Retinal pigment epithelial cell (primary cell): ENCODE measurements at regions not wholly inside any gene's neighbourhood (a gene's known extent, or its start where the extent isn't known, plus 50 kb on each side); places are given as distances from the start of the nearest gene placed in this dataset.

Experiments
- DNase-seq: peaks from one replicate; pipeline ENCODE4 v3.0.0-alpha.2; 2010; ENCODE audit warnings: low read depth
- H3K4me3 ChIP-seq: 2 replicates; pipeline ENCODE4 v1.5.1; 2011; ENCODE audit warnings: mild to moderate bottlenecking, low read length, control low read depth, moderate library complexity
- TF ChIP-seq, protein P1 (sequence below): conservative IDR thresholded peaks from 2 replicates; pipeline ENCODE4 v1.5.1; 2011; ENCODE audit warnings: low read depth, low read length, control low read depth, inconsistent platforms

DNA sequence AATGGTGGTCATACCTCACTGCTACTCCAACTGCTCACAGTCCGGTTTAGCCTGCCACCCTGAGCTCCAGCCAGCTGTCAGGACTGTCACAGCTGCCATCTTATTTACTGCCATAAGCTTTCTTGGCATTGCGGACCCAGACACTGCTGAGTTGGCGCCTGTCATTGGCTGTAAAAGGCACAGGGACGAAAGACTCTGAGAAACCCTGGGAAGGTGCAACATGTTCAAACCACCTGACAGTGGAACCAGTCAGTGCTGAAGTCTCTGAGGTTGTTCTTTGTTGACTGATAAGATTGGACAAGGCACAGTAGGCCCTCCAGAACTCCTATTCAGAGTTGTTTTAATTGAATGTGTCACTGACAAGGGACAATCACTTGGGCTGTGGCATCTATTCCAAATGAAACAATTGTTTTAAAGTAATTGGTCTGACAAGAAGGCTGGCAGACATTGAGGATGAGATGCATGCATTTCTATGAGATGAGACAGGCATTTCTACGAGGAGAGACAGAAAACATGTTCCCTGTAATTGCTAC lies 927.8 kb downstream of the STPG2 start:
- TF ChIP-seq, protein P1, sequence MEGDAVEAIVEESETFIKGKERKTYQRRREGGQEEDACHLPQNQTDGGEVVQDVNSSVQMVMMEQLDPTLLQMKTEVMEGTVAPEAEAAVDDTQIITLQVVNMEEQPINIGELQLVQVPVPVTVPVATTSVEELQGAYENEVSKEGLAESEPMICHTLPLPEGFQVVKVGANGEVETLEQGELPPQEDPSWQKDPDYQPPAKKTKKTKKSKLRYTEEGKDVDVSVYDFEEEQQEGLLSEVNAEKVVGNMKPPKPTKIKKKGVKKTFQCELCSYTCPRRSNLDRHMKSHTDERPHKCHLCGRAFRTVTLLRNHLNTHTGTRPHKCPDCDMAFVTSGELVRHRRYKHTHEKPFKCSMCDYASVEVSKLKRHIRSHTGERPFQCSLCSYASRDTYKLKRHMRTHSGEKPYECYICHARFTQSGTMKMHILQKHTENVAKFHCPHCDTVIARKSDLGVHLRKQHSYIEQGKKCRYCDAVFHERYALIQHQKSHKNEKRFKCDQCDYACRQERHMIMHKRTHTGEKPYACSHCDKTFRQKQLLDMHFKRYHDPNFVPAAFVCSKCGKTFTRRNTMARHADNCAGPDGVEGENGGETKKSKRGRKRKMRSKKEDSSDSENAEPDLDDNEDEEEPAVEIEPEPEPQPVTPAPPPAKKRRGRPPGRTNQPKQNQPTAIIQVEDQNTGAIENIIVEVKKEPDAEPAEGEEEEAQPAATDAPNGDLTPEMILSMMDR, result no peak
- H3K4me3 ChIP-seq, result no peak overlapping the region
- no peak for DNase-seq

DNA sequence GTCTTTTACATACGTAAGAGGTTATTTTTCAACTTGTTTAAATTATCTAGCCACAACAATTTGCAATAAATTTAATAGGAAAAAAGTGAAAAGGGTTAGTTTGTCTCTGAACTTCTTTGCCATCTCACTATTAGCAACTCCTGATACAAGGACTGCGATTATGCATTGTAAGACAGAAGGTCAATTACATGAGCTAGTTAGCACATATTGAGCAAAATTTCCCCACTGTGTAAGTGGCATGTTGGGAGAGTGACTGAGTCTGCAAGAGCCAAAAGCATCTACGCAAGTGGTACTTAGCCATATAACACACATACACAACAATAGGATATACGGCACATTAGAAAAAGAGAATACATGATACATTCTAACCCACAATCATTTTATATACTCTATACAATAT lies 927.2 kb downstream of the STPG2 start:
- TF ChIP-seq, protein P1, result no peak
- no peak for DNase-seq
- H3K4me3 ChIP-seq, result no peak overlapping the region

DNA sequence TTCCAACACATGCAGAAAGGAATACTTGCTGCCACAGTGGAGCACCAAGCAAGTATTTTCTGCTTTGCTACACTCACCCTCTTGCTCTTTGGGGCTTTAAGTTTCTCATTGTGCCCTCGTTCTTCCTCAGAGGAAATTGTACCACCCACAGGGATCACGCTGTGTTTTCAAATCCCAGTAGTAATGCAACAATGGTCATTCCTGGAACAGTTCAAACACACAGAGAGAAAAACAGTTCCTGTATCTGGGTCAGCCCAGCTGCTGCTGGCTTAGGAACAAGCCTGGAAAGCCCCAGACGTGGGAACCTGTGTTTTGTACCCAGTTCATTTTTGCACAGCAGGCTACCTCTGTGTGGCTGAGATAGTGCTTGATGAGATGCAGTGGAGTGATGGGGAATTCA lies 907.8 kb downstream of the STPG2 start:
- TF ChIP-seq, protein P1, result no peak
- DNase-seq, result no peak
- no peak overlapping the region for H3K4me3 ChIP-seq

DNA sequence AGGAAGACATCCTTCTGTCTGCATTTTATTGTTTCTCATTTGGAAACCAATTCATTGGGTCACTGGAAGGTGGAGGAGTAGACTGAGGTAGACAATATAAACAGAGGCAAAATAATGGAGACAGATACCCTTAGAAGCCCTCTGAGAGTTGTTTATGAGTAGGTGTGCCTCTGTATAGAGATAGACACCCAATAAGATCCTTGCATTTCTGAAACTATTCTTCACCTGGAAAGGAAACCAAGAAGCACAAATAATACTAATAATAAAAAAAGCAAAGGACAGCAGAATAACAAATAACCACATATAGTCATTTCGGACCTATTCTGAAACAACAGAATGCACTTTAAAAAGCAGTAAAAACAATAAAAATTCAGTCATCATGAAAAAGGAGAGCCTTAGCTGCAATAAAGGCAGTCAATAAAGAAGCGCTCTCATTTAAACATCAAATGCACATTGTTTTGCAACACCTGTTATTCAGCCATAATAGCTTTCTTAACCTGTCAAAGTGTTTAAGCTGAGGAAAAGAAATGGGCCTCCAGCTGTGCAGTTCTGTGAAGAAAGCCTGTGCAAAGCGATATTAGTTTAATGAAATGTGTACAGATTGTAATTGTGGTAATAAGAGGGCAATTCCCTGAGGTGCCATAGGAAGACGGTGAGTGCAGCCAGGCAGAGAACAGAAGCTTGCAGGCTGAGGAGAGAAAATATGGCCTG lies 904.2 kb downstream of the STPG2 start:
- DNase-seq, result no peak

DNA sequence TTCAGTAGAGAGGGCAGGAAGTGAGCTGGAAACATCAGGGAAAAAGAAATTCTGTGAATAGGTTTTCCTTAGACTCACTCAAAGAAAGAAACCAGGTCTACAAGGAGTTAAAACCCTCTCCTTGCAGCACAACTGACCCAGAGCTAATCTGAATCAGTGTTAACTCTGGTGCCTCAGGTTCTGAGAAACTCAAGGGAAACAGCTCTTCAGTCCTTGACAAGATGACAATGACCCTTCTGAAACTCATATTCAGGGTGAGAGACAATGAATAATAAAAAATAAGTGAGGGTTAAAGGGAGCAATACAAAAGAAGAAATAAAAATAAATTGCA lies 903.6 kb downstream of the STPG2 start:
- TF ChIP-seq, protein P1, result no peak
- DNase-seq, result no peak
- H3K4me3 ChIP-seq, result no peak overlapping the region

More for the DNA sequence above, 904.2 kb downstream of the STPG2 start:
- TF ChIP-seq, protein P1, result no peak
- no peak overlapping the region for H3K4me3 ChIP-seq

DNA sequence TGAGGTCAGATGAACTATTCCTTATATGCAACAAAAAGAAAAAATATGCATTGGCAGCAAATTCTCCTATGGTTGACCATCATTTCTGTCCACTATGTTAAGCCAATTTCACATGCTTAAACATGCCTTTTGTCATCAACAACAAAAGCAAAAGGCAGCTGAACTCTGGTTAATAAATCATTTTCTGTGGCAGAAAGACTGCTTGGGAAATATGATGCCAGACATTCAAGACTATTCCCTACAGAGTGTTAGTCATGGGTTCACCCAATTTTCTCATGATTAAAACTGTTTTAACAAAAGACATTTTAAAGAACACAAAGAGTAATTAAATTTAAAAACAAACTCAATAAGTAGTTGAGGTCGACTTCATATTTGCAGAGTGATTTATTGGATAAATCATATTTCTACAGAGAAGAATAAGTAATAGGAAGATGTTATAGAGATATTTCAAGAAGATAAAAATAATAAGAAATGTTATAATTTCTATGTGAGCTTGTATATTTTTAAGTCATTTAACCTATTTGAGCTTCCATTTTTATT lies 890.6 kb downstream of the STPG2 start:
- H3K4me3 ChIP-seq, result no peak overlapping the region
- TF ChIP-seq, protein P1, result no peak
- DNase-seq, result no peak

DNA sequence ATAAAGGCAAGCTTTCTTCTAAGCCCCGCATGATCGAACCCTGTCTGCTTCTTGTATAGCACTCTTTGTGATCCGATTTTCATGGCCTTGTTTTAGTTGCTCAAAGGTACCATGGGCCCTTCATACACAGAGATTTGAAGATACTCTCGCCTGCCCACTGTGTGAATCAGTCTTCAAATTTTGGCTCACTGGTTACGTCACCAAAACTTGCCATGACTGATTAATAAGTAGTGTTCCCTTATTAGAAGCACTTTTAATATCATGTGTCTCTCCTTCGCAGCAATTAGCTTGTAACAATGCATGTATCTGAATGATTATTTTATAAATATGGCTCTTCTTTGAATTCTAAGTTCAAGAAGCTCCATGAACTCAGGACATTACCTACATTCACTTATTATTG lies 880.5 kb downstream of the STPG2 start:
- no peak overlapping the region for H3K4me3 ChIP-seq
- TF ChIP-seq, protein P1, result no peak
- no peak for DNase-seq
